KOPT-K1 (cell line): ENCODE measurements at regions not wholly inside any gene's neighbourhood (a gene's known extent, or its start where the extent isn't known, plus 50 kb on each side); places are given as distances from the start of the nearest gene placed in this dataset.

ENCODE experiments used
- H3K27ac ChIP-seq: fragments of 200-600 bp; sonication (generic); 2 replicates; pipeline ENCODE4 v1.5.1; 2016; ENCODE audit warnings: antibody characterized with exemption, mild to moderate bottlenecking, low read depth, low read length; ENCODE audit not compliant: poor library complexity, severe bottlenecking
- H3K36me3 ChIP-seq: fragments of 200-600 bp; sonication (generic); 2 replicates; pipeline ENCODE4 v1.5.1; 2017; ENCODE audit warnings: antibody characterized with exemption, mild to moderate bottlenecking, low read length, moderate library complexity; ENCODE audit not compliant: insufficient read depth
- H3K9me3 ChIP-seq: fragments of 200-600 bp; sonication (generic); 2 replicates; pipeline ENCODE4 v1.5.1; 2017; ENCODE audit warnings: antibody characterized with exemption, low read length, mild to moderate bottlenecking; ENCODE audit not compliant: insufficient read depth, poor library complexity, severe bottlenecking

DNA sequence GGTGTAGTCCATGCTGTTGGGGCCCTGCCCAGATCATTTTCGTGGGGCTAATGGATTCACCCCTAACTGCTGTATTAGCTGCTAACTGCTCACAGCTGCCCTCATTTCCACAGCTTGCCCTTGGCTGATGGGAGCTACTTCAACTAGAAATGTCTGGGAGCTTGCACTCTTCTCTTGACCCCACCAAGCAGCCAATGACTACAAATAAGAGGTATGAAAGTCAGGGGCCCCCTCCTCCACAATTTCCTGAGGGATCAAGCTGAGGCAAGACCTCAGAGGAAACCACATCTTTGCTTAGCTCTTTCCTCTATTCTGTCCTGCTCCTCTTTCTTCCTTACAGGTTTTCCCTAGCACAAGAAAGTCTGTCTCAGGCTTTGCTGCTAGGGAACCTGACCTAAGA, 397.5 kb downstream of the MLLT3 start:
- no peak overlapping the region for H3K27ac ChIP-seq

DNA sequence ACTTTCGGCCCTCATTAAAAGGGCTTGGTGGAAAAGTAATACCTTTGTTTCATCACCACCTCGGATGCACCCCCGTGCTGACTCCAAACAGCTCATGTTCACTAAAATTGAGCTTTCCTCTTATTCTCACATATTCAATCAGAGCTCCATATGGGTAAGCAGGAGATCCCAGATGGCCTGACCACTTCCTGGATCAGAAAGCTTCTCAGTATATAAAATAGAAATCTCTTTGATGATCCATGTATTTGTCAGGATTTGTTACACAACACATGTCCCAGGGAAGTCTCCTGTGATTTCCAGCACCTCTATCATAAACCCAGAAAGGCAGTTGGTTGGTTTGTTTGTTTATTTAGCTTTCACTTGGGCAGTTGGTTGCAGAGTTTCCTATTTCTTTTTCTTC, 402.0 kb downstream of the MLLT3 start:
- Histone ChIP-seq H3K9me3 (no peaks in the 10 kb centered on the region), H3K36me3 (no peaks in the 10 kb centered on the region), H3K27ac (no peak overlapping the region)

More for the DNA sequence above, 397.5 kb downstream of the MLLT3 start:
- H3K36me3 ChIP-seq, result no peaks in the 10 kb centered on the region
- no peaks in the 10 kb centered on the region for H3K9me3 ChIP-seq

DNA sequence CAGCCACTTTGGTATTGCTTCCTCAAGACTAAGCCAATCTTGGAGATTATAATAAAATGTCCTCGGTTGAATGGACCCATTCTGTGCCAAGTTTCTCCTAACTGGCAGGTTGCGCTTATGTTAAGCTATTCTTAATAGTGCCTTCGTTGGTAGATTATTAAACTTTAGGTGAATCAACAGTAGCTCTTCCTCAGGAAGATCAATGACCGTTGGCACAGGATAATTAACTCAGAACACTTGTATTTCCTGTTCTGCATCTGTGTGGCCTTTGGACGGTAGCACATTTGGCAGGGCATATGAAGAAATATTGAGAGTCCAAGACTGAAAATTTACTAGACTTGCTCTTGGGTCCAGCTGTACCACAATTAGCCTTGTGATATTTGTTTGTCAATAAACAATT, 402.9 kb downstream of the MLLT3 start:
- no peak overlapping the region for H3K27ac ChIP-seq
- no peaks in the 10 kb centered on the region for H3K36me3 ChIP-seq
- no peaks in the 10 kb centered on the region for H3K9me3 ChIP-seq

DNA sequence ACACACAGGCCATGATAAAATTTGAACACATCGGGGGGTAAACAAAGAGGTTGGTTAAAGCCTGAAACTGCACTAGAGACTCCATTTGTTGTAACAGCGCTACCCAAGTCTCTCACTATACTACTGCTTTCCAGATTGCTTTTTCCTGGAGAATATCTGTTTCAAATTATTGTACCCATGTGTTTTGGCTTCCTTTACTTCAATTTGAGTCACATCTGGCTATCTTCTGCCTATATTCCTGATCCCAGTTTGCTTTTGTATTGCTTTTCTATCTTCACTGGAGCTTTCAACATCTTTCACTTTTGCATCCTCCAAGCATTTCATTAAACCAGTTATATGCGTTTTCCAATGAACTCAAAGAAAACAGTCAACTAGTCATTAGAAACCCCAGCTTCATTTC, 404.7 kb downstream of the MLLT3 start:
- no peak overlapping the region for H3K27ac ChIP-seq
- no peaks in the 10 kb centered on the region for H3K9me3 ChIP-seq
- no peaks in the 10 kb centered on the region for H3K36me3 ChIP-seq

DNA sequence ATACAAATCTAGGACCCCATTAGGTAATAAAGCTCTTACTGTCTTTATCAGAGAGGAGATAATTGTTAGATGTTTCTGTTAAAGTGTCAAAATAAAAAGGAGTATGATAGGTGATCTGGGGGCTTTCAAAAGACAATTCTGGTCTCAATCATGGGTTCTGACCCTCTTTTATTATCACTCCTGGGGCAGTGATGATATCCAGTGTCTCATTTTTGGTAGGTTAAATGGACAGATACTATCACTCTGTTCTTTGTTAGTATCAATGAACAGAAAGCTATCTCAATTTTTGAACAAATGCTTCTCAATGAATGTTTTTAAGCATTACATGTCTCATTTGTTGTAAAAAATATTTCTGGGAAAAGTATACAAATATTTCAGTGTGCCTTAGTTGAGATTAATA, 405.9 kb downstream of the MLLT3 start:
- no peaks in the 10 kb centered on the region for H3K36me3 ChIP-seq
- H3K9me3 ChIP-seq, result no peaks in the 10 kb centered on the region
- no peak overlapping the region for H3K27ac ChIP-seq

DNA sequence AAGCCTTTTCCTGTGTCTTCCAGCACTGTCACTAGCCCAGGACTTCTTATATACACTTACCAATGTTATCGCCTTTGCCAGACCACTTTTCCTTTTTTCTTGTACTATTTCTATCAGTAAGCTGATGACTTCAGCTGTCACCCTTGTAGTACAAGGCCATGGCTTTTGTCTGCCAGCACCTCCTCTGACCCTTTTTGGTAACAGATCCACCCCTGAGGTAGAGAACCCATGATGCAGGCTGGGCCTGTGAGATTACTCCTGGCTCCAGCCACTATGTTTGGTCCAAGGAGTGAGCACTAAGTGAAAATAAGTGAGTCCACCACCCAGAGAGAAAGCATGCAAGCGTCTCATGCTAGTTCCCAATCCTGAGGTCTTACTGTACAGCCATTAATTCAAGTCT, 406.7 kb downstream of the MLLT3 start:
- H3K27ac ChIP-seq, result no peak overlapping the region
- no peaks in the 10 kb centered on the region for H3K36me3 ChIP-seq
- H3K9me3 ChIP-seq, result no peaks in the 10 kb centered on the region

DNA sequence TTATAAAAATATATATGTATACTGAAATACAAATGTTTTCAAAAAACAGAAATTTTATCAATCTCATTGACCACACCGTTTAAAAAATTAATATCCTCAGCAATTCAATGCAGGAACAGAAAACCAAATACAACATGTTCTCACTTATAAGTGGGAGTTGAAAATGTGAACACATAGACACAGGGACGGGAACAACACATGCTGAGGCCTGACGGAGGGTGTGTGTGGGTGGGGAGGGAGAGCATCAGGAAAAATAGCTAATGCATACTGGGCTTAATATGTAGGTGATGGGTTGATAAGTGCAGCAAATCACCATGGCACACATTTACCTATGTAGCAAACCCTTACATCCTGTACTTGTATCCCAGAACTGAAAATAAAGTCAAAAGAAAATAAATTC, 409.5 kb downstream of the MLLT3 start:
- Histone ChIP-seq H3K9me3 (no peaks in the 10 kb centered on the region), H3K27ac (no peak overlapping the region), H3K36me3 (no peaks in the 10 kb centered on the region)

DNA sequence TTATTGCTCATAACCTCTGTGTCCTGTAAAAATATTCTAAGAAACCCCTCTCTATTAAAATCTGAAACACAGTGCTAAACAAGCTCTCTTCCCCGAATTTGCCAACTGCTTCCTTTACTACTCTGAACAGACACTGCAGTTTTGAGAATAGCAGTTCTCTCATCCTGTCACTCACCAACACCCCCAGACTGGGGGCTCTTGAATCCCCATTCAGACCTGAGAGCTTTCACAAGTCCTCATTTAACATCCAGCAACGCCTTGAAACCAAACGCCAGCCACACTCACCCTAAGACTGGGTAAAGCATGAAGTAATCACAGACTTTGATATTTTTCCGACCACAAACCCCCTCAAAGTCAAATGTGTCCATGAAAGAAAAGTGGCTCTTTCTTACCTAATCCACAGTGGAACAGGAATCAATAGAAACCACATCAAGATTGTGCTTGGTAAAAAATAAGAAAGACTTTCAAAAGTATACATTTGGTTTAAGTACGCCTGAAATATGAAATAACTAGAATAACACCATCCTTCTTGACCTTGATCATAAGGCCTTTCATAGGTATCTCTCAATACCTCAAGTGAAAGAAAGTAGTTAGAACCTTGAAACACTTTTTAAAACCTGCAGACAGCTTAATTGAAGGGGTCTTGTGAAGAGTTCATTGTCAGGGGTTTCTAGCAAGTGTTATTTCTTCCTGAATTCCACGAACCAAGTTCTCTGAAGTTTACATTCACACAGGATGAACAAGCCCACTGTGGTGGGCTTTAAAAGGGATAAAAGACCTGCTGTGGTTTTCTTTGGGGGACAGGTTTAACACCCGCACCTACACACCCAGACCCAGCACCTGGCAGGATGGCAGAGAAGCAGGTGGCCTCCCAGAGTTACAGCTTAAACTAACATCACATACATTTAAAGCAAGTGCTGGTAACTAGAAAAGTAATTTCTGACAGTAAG, 412.6 kb downstream of the MLLT3 start:
- Histone ChIP-seq H3K9me3 (no peaks in the 10 kb centered on the region), H3K36me3 (no peaks in the 10 kb centered on the region), H3K27ac (no peak overlapping the region)

DNA sequence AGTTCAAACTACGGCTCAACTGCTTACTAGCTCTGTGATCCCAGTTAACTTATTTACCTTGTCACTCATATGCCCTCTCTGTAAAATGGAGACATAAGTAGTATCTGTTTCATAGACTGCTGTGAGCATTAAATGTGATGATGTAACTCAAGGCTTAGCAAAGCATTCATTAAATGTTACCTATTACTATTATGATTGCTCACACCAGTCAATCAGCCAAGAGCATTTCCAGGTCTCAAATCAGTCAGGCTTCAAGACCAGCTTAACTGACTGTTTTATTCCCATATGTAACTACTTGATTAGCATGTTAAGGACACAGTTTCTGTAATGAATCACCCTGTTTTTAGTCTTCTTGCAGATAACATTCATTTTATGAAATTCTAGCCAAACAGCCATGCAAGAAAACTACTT, 413.3 kb downstream of the MLLT3 start:
- Histone ChIP-seq H3K36me3 (no peaks in the 10 kb centered on the region), H3K9me3 (no peaks in the 10 kb centered on the region), H3K27ac (no peak overlapping the region)

DNA sequence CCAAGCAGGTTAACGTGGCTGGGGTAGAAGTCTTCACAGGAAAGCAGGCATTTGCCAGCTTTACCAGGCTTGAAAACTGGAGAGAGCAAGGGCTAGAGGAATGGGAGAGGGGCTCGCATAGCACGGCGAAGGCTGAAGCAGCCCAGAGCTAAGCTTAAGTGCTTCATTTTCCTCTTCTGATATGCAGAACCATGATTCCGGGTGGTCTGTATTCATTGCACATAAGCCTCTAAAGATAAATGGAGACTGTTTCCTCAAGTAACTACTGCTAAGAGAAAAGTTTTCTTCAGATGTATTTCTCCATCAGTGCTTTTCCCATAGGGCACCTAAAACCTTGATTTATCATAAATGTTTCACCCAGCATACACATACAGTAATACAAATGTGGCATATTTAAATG, 414.1 kb downstream of the MLLT3 start:
- no peaks in the 10 kb centered on the region for H3K36me3 ChIP-seq
- H3K27ac ChIP-seq, result no peak overlapping the region
- H3K9me3 ChIP-seq, result no peaks in the 10 kb centered on the region

DNA sequence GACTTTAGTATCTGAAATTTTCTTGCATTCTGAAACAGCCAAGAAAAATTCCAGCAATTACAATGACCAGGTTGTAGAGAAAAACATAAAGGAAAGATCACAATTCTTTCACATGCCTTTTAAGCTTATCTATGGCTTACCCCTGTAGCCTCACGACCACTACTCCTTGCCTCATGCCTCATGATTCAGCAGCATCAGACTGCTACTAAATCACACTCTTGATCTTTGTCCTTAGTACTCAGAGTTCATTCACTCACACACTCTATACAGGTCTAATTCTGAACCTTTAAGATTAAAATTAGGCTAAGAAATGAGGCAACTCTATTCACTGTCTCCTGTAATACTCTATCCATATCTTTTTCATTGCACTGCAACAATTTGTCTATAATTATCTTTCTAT, 415.1 kb downstream of the MLLT3 start:
- Histone ChIP-seq H3K9me3 (no peaks in the 10 kb centered on the region), H3K27ac (no peak overlapping the region)

DNA sequence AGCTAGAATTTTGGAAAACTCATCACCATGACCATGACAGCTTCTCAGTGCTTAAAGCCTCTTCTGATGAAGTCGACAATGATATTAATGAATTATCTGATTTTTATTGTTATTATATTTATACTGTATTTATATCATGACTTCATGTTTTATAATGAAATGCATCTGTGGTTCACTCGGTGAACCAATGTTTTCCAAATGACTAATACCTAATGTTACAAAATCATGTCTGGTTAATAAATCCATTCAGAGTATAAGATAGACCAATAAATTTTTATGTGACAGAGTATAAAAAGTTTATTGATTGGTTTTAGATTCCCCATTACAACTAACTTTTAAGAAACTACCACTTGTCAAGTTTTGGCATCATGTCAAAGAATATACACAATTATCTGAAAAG, 416.5 kb downstream of the MLLT3 start:
- H3K27ac ChIP-seq, result no peak overlapping the region
- H3K9me3 ChIP-seq, result no peaks in the 10 kb centered on the region
- H3K36me3 ChIP-seq, result no peaks in the 10 kb centered on the region

More for the DNA sequence above, 415.1 kb downstream of the MLLT3 start:
- no peaks in the 10 kb centered on the region for H3K36me3 ChIP-seq

DNA sequence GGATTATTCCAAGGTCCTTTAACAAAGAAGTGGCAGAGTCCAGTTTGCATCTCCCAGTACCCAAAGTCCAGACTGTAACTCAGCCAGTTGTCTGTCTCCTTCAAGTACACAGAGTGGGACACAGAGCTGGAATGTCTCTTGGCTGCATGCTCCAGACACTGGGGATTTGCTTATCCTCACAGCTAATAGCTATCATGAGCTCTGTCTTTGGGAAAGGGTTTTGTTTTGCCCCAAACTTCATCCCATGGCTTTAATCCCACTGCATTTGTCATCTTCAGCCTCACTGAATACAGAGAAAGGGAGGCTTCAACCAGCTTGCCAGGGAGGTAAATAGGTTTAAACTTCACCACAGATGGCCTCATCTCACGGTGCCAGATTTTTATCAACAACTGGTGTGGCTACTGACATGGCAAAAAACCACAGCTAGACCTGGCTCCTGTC, 412.2 kb upstream of the SLC24A2 start:
- H3K9me3 ChIP-seq, result peaks cover 5% of the 10 kb centered on the region
- no peak overlapping the region for H3K27ac ChIP-seq
- no peaks in the 10 kb centered on the region for H3K36me3 ChIP-seq

DNA sequence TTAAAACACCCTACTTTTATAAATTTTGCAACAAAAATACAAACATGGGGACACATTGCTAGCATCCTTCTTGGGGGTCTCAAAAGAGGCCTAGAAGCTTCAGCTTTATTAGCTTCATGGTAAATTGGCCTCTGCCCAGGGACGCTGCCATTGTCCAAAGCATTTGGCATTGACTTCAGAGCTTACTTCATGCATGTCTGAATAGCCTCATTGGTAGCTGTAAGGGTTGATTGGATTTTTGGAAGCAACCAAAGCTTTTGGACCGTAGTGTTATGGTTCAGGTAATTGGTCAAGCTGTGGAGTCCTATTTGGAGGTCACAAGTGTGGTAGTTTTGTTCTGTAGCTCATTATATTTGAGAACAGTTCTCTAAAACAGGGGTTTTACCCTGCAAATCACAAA, 411.7 kb upstream of the SLC24A2 start:
- no peaks in the 10 kb centered on the region for H3K36me3 ChIP-seq
- no peak overlapping the region for H3K27ac ChIP-seq
- peaks cover 9% of the 10 kb centered on the region for H3K9me3 ChIP-seq

DNA sequence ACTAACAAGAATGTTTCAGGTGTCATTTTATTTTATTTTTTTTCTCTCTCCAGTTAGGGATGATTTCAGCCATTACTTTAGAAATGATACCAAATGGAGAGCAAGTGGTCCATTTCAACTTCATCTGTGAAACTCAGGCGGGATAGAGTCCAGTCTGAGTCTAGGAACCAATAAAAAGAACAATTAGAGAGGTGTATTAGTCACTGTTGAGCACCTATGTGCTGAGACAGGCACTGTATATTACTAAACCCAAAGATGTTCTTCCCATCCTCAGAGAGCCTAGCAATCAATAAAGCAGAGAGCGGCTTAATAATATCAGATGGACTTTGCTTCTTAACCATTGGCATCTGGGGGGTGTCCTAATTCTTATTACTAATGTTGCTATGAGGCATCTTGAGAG, 410.3 kb upstream of the SLC24A2 start:
- no peak overlapping the region for H3K27ac ChIP-seq
- no peaks in the 10 kb centered on the region for H3K36me3 ChIP-seq
- H3K9me3 ChIP-seq, result peaks cover 14% of the 10 kb centered on the region
